ENCODE measurements at regions not wholly inside any gene's neighbourhood (a gene's known extent, or its start where the extent isn't known, plus 50 kb on each side); places are given as distances from the start of the nearest gene placed in this dataset.

DNA sequence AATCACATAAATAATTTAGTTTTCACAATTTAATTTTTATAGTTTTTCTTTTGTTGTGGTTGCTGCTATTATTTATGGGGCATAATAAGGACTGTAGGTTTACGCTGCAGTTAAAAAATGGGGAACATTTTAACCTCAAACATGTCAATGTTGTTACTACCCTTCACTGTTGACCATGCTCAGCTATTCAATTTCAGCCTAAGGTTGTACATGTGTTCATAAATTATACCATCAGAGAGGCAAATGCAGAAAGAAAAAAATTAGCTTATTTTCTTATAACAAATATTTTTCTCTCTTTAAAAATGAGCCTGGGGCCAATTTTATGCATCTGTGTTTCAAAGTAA is 110.1 kb upstream of the PITRM1 start:
- no peaks in the 10 kb centered on the region for H3K4me1 ChIP-seq
- TF ChIP-seq CTCF (IDR thresholded peaks at IDR 0.05 in 4 of 5, conservative IDR thresholded peaks at IDR 0.05 in 1 of 5) (no peak), POLR2A (IDR thresholded peaks at IDR 0.05) (no peak)

DNA sequence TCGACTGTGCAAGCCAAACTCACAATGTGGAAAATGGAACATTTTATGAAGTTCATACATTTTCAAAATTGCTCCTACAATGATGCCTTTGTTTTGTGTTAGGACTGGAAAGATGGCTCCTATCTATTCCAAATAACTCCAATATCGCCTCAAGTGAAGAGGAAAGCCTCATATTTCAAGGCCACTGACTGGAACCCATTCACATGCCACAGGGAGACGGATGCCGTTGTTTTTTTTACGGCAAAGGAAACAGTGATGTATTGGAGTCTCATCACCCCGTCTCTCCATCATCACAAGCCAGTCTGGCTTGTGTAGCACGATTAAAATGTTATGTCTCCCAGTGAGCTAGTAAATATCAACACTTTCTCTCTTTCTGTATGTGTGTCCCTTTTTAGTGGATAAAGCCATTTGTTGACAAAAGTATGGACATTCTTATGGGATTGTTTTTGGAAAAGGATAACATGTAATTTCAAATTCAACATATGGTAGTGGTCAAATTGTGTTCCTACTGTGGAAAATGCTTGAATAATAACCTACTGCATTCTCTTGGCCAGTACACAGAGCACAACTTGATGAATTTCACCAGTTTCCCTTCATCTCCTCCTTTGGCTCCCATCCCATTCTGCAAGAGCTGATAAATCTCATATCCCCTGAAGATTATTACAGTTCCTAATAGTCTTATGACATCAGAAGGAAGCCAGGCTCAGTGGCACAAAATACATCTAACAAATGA is 109.5 kb upstream of the PITRM1 start:
- intact Hi-C loops (cut with DNase I; ENCODE audit: low total_unique reads) = no loop called here
- H3K4me3 ChIP-seq = no peak overlapping the region
- H3K36me3 ChIP-seq = no peaks in the 10 kb centered on the region
- no peaks in the 10 kb centered on the region for H3K27me3 ChIP-seq
- ATAC-seq (no peak), DNase-seq (no peak)
- no peak overlapping the region for H3K27ac ChIP-seq
- H3K4me1 ChIP-seq = no peaks in the 10 kb centered on the region
- TF ChIP-seq POLR2A (IDR thresholded peaks at IDR 0.05) (no peak), CTCF (IDR thresholded peaks at IDR 0.05 in 4 of 5, conservative IDR thresholded peaks at IDR 0.05 in 1 of 5) (no peak)
- in situ Hi-C loops (cut with MboI; ENCODE audit: low sequenced_read_pairs in 4 of 4) = no loop called here
- H3K9me3 ChIP-seq = no peaks in the 10 kb centered on the region

More for the DNA sequence above, 110.1 kb upstream of the PITRM1 start:
- no peak for DNase-seq
- Histone ChIP-seq H3K9me3 (no peaks in the 10 kb centered on the region), H3K27me3 (no peaks in the 10 kb centered on the region), H3K27ac (no peak overlapping the region), H3K4me3 (no peak overlapping the region), H3K36me3 (no peaks in the 10 kb centered on the region)
- ATAC-seq = no peak
- intact Hi-C loops (cut with DNase I; ENCODE audit: low total_unique reads) (no loop called here), in situ Hi-C loops (cut with MboI; ENCODE audit: low sequenced_read_pairs in 4 of 4) (no loop called here)

DNA sequence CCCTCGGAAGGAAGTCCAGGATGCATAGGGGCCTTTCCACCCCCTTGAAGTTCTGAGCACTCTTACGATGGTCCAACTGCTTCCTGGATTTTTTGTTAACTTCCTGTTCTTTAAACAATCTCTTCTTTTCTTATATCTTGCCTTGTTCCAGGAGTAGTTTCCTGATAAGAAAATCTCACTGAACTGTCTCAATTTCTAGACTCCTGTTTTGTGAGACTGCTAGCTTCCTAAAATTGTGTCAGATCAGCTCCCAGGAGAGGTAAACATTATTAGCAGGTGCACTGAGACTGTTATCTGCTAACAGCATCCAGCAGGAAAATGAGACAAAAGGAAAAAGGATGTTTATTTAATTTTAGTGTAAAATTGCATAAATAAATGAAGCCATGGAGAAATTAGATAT is 106.2 kb upstream of the PITRM1 start:
- in situ Hi-C loops (cut with MboI; ENCODE audit: low sequenced_read_pairs in 4 of 4) (no loop called here), intact Hi-C loops (cut with DNase I; ENCODE audit: low total_unique reads) (no loop called here)
- TF ChIP-seq POLR2A (IDR thresholded peaks at IDR 0.05) = no peak
- no peak for TF ChIP-seq CTCF (IDR thresholded peaks at IDR 0.05 in 4 of 5, conservative IDR thresholded peaks at IDR 0.05 in 1 of 5)
- Histone ChIP-seq H3K9me3 (no peaks in the 10 kb centered on the region), H3K4me3 (no peak overlapping the region), H3K36me3 (no peaks in the 10 kb centered on the region), H3K27ac (no peak overlapping the region), H3K27me3 (no peaks in the 10 kb centered on the region), H3K4me1 (no peaks in the 10 kb centered on the region)
- DNase-seq = no peak
- ATAC-seq = no peak

GRCh38 chr10:3277566-3277965 is 105.0 kb upstream of the PITRM1 start:
- TF ChIP-seq CTCF (IDR thresholded peaks at IDR 0.05 in 4 of 5, conservative IDR thresholded peaks at IDR 0.05 in 1 of 5) = no peak
- no peak for TF ChIP-seq POLR2A (IDR thresholded peaks at IDR 0.05)
- H3K36me3 ChIP-seq = no peaks in the 10 kb centered on the region
- DNase-seq = no peak
- in situ Hi-C loops (cut with MboI; ENCODE audit: low sequenced_read_pairs in 4 of 4) = no loop called here
- intact Hi-C loops (cut with DNase I; ENCODE audit: low total_unique reads) = no loop called here
- no peak overlapping the region for H3K27ac ChIP-seq
- no peaks in the 10 kb centered on the region for H3K4me1 ChIP-seq
- H3K4me3 ChIP-seq = no peak overlapping the region
- H3K27me3 ChIP-seq = no peaks in the 10 kb centered on the region
- no peak for ATAC-seq
- no peaks in the 10 kb centered on the region for H3K9me3 ChIP-seq

DNA sequence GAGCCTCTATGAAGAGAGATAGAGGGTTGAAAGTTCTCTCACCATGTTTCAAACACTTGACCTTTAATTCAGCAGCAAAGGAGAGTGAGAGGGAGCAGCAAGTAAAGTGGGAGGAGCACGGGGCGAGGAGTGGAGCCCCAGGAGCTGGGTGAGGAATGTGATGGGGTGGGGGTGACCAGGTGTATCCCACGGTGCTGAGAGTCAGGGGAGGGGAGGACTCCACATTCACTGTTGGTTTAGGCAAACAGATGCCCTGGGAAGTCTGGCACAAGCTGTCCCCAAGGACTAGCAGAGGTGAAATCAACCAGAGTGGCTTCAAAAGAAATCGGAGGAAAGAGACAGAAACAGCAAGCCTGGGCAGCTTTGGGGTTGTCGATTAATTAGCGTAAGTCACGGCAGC is 101.8 kb upstream of the PITRM1 start:
- no peak for TF ChIP-seq CTCF (IDR thresholded peaks at IDR 0.05 in 4 of 5, conservative IDR thresholded peaks at IDR 0.05 in 1 of 5)
- TF ChIP-seq POLR2A (IDR thresholded peaks at IDR 0.05) = no peak
- intact Hi-C loops (cut with DNase I; ENCODE audit: low total_unique reads) (no loop called here), in situ Hi-C loops (cut with MboI; ENCODE audit: low sequenced_read_pairs in 4 of 4) (no loop called here)
- no peaks in the 10 kb centered on the region for H3K27me3 ChIP-seq
- no peaks in the 10 kb centered on the region for H3K36me3 ChIP-seq
- no peak overlapping the region for H3K4me3 ChIP-seq
- no peaks in the 10 kb centered on the region for H3K9me3 ChIP-seq
- DNase-seq (no peak), ATAC-seq (no peak)
- H3K27ac ChIP-seq = no peak overlapping the region
- no peaks in the 10 kb centered on the region for H3K4me1 ChIP-seq

Measured in gastrocnemius medialis (tissue), 4 donors.